ENCODE measurements at regions not wholly inside any gene's neighbourhood (a gene's known extent, or its start where the extent isn't known, plus 50 kb on each side); places are given as distances from the start of the nearest gene placed in this dataset.
"Not testable (repeated sequence)": the region's sequence is repeated elsewhere in the genome, so short reads cannot be mapped to it uniquely, and the experiment has no call there.

GRCh38 chr2:63737081-63737751 is 104.5 kb upstream of the UGP2 start:
- H3K4me3 ChIP-seq (ENCODE audit: low read depth, low read length) = no peak overlapping the region
- POLR2A ChIA-PET = no interaction called here
- CTCF ChIA-PET = interaction anchor here (1.3 kb wide), 1 partner anchor 38 kb away, joined by 3 read pairs; no protein-coding TSS in a partner anchor
- no peak for DNase-seq (ENCODE audit: low read depth, low spot score)
- no peak for TF ChIP-seq CTCF (IDR thresholded peaks at IDR 0.05; ENCODE audit: insufficient read depth, low read length, missing control alignments)

GRCh38 chr2:63738019-63738418 is 103.7 kb upstream of the UGP2 start:
- ChIA-PET POLR2A (no interaction called here), CTCF (interaction anchor here (1.3 kb wide), 1 partner anchor 14 kb away, joined by 5 read pairs; no protein-coding TSS in a partner anchor)
- H3K4me3 ChIP-seq (ENCODE audit: low read depth, low read length) = no peak overlapping the region
- TF ChIP-seq CTCF (IDR thresholded peaks at IDR 0.05; ENCODE audit: insufficient read depth, low read length, missing control alignments) = no peak
- no peak for DNase-seq (ENCODE audit: low read depth, low spot score)

GRCh38 chr2:63739180-63739579 is 102.5 kb upstream of the UGP2 start:
- POLR2A ChIA-PET; DNase-seq (ENCODE audit: low read depth, low spot score); H3K4me3 ChIP-seq (ENCODE audit: low read depth, low read length): not testable (repeated sequence)
- CTCF ChIA-PET = interaction anchor here (1.3 to 1.5 kb wide), 3 partner anchors 12 to 23 kb away, joined by 3 to 5 read pairs (median 3); no protein-coding TSS in a partner anchor

- CTCF ChIA-PET = interaction anchor here (1.4 to 1.5 kb wide), 2 partner anchors 14 to 24 kb away, joined by 3 read pairs; no protein-coding TSS in a partner anchor
- POLR2A ChIA-PET = no interaction called here
Measured at GRCh38 chr2:63740020-63740419, 101.7 kb upstream of the UGP2 start.

GRCh38 chr2:63740943-63741342 is 100.8 kb upstream of the UGP2 start:
- TF ChIP-seq CTCF (IDR thresholded peaks at IDR 0.05; ENCODE audit: insufficient read depth, low read length, missing control alignments) = no peak
- ChIA-PET POLR2A (no interaction called here), CTCF (no interaction called here)
- no peak overlapping the region for H3K4me3 ChIP-seq (ENCODE audit: low read depth, low read length)
- DNase-seq (ENCODE audit: low read depth, low spot score) = no peak

More at GRCh38 chr2:63740020-63740419, 101.7 kb upstream of the UGP2 start:
- H3K4me3 ChIP-seq (ENCODE audit: low read depth, low read length) = no peak overlapping the region
- DNase-seq (ENCODE audit: low read depth, low spot score) = no peak
- no peak for TF ChIP-seq CTCF (IDR thresholded peaks at IDR 0.05; ENCODE audit: insufficient read depth, low read length, missing control alignments)

- POLR2A ChIA-PET = no interaction called here
- CTCF ChIA-PET = interaction anchor here (1.7 kb wide), 1 partner anchor 10 kb away, joined by 4 read pairs; no protein-coding TSS in a partner anchor
Measured at GRCh38 chr2:63741884-63742579, 99.7 kb upstream of the UGP2 start.

More at GRCh38 chr2:63741884-63742579, 99.7 kb upstream of the UGP2 start:
- DNase-seq (ENCODE audit: low read depth, low spot score) = no peak
- no peak overlapping the region for H3K4me3 ChIP-seq (ENCODE audit: low read depth, low read length)
- TF ChIP-seq CTCF (IDR thresholded peaks at IDR 0.05; ENCODE audit: insufficient read depth, low read length, missing control alignments) = no peak

Measured in AG04449 (cell line).